Endothelial cell of umbilical vein (primary cell): ENCODE measurements at regions not wholly inside any gene's neighbourhood (a gene's known extent, or its start where the extent isn't known, plus 50 kb on each side); places are given as distances from the start of the nearest gene placed in this dataset.

Experiments
- BruUV-seq: library from RNA; stranded (reverse); fragments of 400-500 nt; replicated peaks from 2 replicates; lab custom pipeline; 2021; lab: Mats Ljungman, UMichigan
- CTCF ChIA-PET: fragments of 300-600, 350-600 bp; sonication (Branson Sonifier 250); formaldehyde crosslinking; loops from one replicate; lab custom pipeline; 2021; ENCODE audit warnings: antibody characterized with exemption, inconsistent platforms; lab: Charles Lee
- POLR2A ChIA-PET: fragments of 300-600, 350-600 bp; sonication (Branson Sonifier 250); formaldehyde crosslinking; loops from one replicate; lab custom pipeline; 2021; ENCODE audit warnings: antibody characterized with exemption, inconsistent platforms; lab: Charles Lee
- DNase-seq: peaks from one replicate; pipeline ENCODE4 v3.0.0-alpha.2; 2011; ENCODE audit warnings: low read depth, low spot score
- FAIRE-seq: peaks from 2 replicates; lab custom pipeline; 2011; peaks lifted over from hg19 to GRCh38; lab: Jason Lieb, UNC
- H2AFZ ChIP-seq: 2 replicates; pipeline ENCODE4 v1.6.0; 2012; ENCODE audit warnings: low read depth, low read length, control low read depth, inconsistent platforms
- H3K27ac ChIP-seq: 2 replicates; pipeline ENCODE4 v1.5.1; 2011; ENCODE audit warnings: low read depth, mild to moderate bottlenecking, control low read depth, low read length, moderate library complexity; ENCODE audit not compliant: insufficient read depth
- H3K27me3 ChIP-seq, 2 experiments: 2 replicates each; pipeline versions ENCODE4 v1.6.0 to v1.6.1; 2011; ENCODE audit warnings: low read length in 2 of 2, mixed read lengths in 1 of 2; ENCODE audit not compliant: control insufficient read depth in 2 of 2, insufficient read depth in 2 of 2
- H3K36me3 ChIP-seq, 2 experiments: 2 replicates in 1 of 2; 3 replicates in 1 of 2; pipeline ENCODE4 v1.5.1; 2011; ENCODE audit warnings: low read length in 2 of 2, mild to moderate bottlenecking in 1 of 2, moderate library complexity in 1 of 2; ENCODE audit not compliant: control insufficient read depth in 2 of 2, insufficient read depth in 2 of 2; ENCODE audit errors: extremely low read depth in 1 of 2
- H3K4me1 ChIP-seq: 3 replicates; pipeline ENCODE4 v1.5.1; 2011; ENCODE audit warnings: mild to moderate bottlenecking, low read length; ENCODE audit not compliant: control insufficient read depth, insufficient read depth; ENCODE audit errors: extremely low read depth
- H3K4me2 ChIP-seq: 2 replicates; pipeline ENCODE4 v1.6.1; 2011; ENCODE audit warnings: low read length, control low read depth, mixed read lengths; ENCODE audit not compliant: insufficient read depth
- H3K4me3 ChIP-seq, 3 experiments: fragments of 200-600 bp in 1 of 3; sonication (generic), shearing (Covaris generic) in 1 of 3; replicated peaks in 1 of 3; 2 replicates each; pipeline ENCODE4 v1.5.1; 2011 to 2016; ENCODE audit warnings: control low read depth in 3 of 3, low read length in 3 of 3, mild to moderate bottlenecking in 2 of 3, inconsistent platforms in 1 of 3, low read depth in 1 of 3, moderate library complexity in 1 of 3; ENCODE audit not compliant: insufficient read depth in 1 of 3
- H3K79me2 ChIP-seq: 2 replicates; pipeline ENCODE4 v1.6.0; 2012; ENCODE audit warnings: low read length, inconsistent platforms; ENCODE audit not compliant: control insufficient read depth, insufficient read depth
- H3K9ac ChIP-seq: replicated peaks from 2 replicates; pipeline ENCODE3; 2011; ENCODE audit warnings: low read length, control low read depth; ENCODE audit not compliant: insufficient read depth; ENCODE audit errors: extremely low read depth
- H3K9me1 ChIP-seq: replicated peaks from 3 replicates; pipeline ENCODE4 v1.6.0; 2011; ENCODE audit warnings: mild to moderate bottlenecking, low read length; ENCODE audit not compliant: control insufficient read depth, insufficient read depth; ENCODE audit errors: extremely low read depth
- H3K9me3 ChIP-seq: replicated peaks from 2 replicates; pipeline ENCODE4 v1.5.1; 2012; ENCODE audit warnings: low read length, inconsistent platforms; ENCODE audit not compliant: control insufficient read depth, insufficient read depth
- H4K20me1 ChIP-seq: replicated peaks from 2 replicates; pipeline ENCODE3; 2011; ENCODE audit warnings: mild to moderate bottlenecking, low read length; ENCODE audit not compliant: control insufficient read depth, insufficient read depth; ENCODE audit errors: extremely low read depth
- CTCF ChIP-seq, 2 donors: IDR thresholded peaks; 1 replicate in 1 of 2; 2 replicates in 1 of 2; pipeline ENCODE4 v1.5.1; 2011; ENCODE audit warnings: low read length in 2 of 2, mild to moderate bottlenecking in 2 of 2, moderate library complexity in 2 of 2, control low read depth in 1 of 2, inconsistent platforms in 1 of 2, low read depth in 1 of 2; ENCODE audit not compliant: insufficient read depth in 1 of 2; ENCODE audit errors: extremely low read depth in 1 of 2
- EZH2 ChIP-seq: IDR thresholded peaks from 2 replicates; pipeline ENCODE4 v1.6.1; 2012; ENCODE audit warnings: borderline replicate concordance, low read depth, mild to moderate bottlenecking, moderate library complexity, low read length, inconsistent platforms; ENCODE audit not compliant: severe bottlenecking
- FOS ChIP-seq: IDR thresholded peaks from 2 replicates; pipeline ENCODE4 v1.6.1; 2011; ENCODE audit warnings: mild to moderate bottlenecking, low read length, moderate library complexity, borderline replicate concordance; ENCODE audit not compliant: insufficient read depth
- GATA2 ChIP-seq: IDR thresholded peaks from 2 replicates; pipeline ENCODE4 v1.7.0; 2011; ENCODE audit warnings: low read depth, mild to moderate bottlenecking, moderate library complexity, mixed read lengths, low read length; ENCODE audit not compliant: insufficient read length, insufficient read depth
- JUN ChIP-seq: IDR thresholded peaks from 2 replicates; pipeline ENCODE4 v1.6.1; 2011; ENCODE audit warnings: borderline replicate concordance, low read depth; ENCODE audit not compliant: insufficient read length, insufficient read depth
- MAX ChIP-seq: IDR thresholded peaks from 2 replicates; pipeline ENCODE4 v1.6.1; 2011; ENCODE audit not compliant: insufficient read depth, insufficient read length
- MYC ChIP-seq: IDR thresholded peaks from one replicate; pipeline ENCODE4 v1.6.1; 2011; ENCODE audit warnings: mild to moderate bottlenecking, low read depth, low read length
- POLR2A ChIP-seq: IDR thresholded peaks from 2 replicates; pipeline ENCODE4 v1.6.1; 2012; ENCODE audit warnings: low read depth, mild to moderate bottlenecking, control low read depth, low read length
- POLR2AphosphoS5 ChIP-seq: IDR thresholded peaks from 2 replicates; pipeline ENCODE4 v1.6.1; 2012; ENCODE audit warnings: low read depth, mild to moderate bottlenecking, control low read depth, low read length, moderate library complexity; ENCODE audit not compliant: insufficient read depth
- dilution Hi-C: fragments of 300-500 bp; cut with MboI; formaldehyde crosslinking; loops from one replicate; pipeline ENCODE4 v1.15.0; 2019; ENCODE audit warnings: low sequenced_read_pairs; ENCODE audit not compliant: extremely low pct_ligation_motif_present
- intact Hi-C: fragments of 100-400 bp; cut with micrococcal nuclease; formaldehyde crosslinking; loops from one replicate; pipeline ENCODE4 v1.10.0; 2022

GRCh38 chrX:85620466-85620865 lies 241.0 kb upstream of the POF1B start:
- FAIRE-seq (no peak), DNase-seq (no peak)
- Histone ChIP-seq H2AFZ (no peak overlapping the region), H3K27ac (no peak overlapping the region), H3K4me2 (no peak overlapping the region), H3K9ac (no peak overlapping the region), H3K9me1 (no peaks in the 10 kb centered on the region), H3K79me2 (no peaks in the 10 kb centered on the region), H3K4me1 (no peaks in the 10 kb centered on the region), H3K9me3 (no peaks in the 10 kb centered on the region), H3K4me3 (no peak overlapping the region), H4K20me1 (no peaks in the 10 kb centered on the region), H3K27me3 (no peaks in the 10 kb centered on the region), H3K36me3 (no peaks in the 10 kb centered on the region)
- dilution Hi-C loops = no loop called here
- TF ChIP-seq GATA2 (no peak), MAX (no peak), MYC (no peak), CTCF (IDR thresholded peaks at IDR 0.05; ENCODE audit: extremely low read depth in 1 of 2, insufficient read depth in 1 of 2, low read depth in 1 of 2, low read length in 2 of 2) (no peak)
- no TSS peak for BruUV-seq
- ChIA-PET CTCF (no interaction called here), POLR2A (no interaction called here)
- intact Hi-C loops = no loop called here

GRCh38 chrX:85619962-85620361 lies 240.5 kb upstream of the POF1B start:
- dilution Hi-C loops (no loop called here), intact Hi-C loops (no loop called here)
- Histone ChIP-seq H4K20me1 (no peaks in the 10 kb centered on the region), H3K27ac (no peak overlapping the region), H3K9me1 (no peaks in the 10 kb centered on the region), H3K4me1 (no peaks in the 10 kb centered on the region), H3K36me3 (no peaks in the 10 kb centered on the region), H3K9me3 (no peaks in the 10 kb centered on the region), H3K27me3 (no peaks in the 10 kb centered on the region), H3K79me2 (no peaks in the 10 kb centered on the region), H3K9ac (no peak overlapping the region), H3K4me3 (no peak overlapping the region), H2AFZ (no peak overlapping the region), H3K4me2 (no peak overlapping the region)
- ChIA-PET CTCF (no interaction called here), POLR2A (no interaction called here)
- FAIRE-seq (no peak), DNase-seq (no peak)
- no TSS peak for BruUV-seq
- no peak for TF ChIP-seq JUN
- no peak for TF ChIP-seq POLR2A
- no peak for TF ChIP-seq MYC
- TF ChIP-seq EZH2 = no peak
- TF ChIP-seq GATA2 = no peak
- no peak for TF ChIP-seq FOS
- no peak for TF ChIP-seq CTCF (IDR thresholded peaks at IDR 0.05; ENCODE audit: extremely low read depth in 1 of 2, insufficient read depth in 1 of 2, low read depth in 1 of 2, low read length in 2 of 2)
- TF ChIP-seq MAX = no peak
- TF ChIP-seq POLR2AphosphoS5 = no peak
